HAP-1 (cell line): ENCODE measurements at regions not wholly inside any gene's neighbourhood (a gene's known extent, or its start where the extent isn't known, plus 50 kb on each side); places are given as distances from the start of the nearest gene placed in this dataset.

ENCODE experiments used
- DNase-seq, 2 experiments: peaks; one replicate each; pipeline ENCODE4 v3.0.0-alpha.2; 2016 to 2020; ENCODE audit warnings: low spot score in 2 of 2
- H3K27me3 ChIP-seq: fragments of 250-450 bp; sonication (Bioruptor Pico); 2 replicates; pipeline ENCODE4 v1.5.1; 2020; ENCODE audit warnings: low read depth, mild to moderate bottlenecking, moderate library complexity
- H3K36me3 ChIP-seq: fragments of 250-450 bp; sonication (Bioruptor Pico); replicated peaks from 2 replicates; pipeline ENCODE4 v1.5.1; 2020; ENCODE audit warnings: mild to moderate bottlenecking
- H3K4me1 ChIP-seq: fragments of 250-450 bp; sonication (Bioruptor Pico); 2 replicates; pipeline ENCODE4 v1.5.1; 2020; ENCODE audit warnings: mild to moderate bottlenecking
- H3K4me3 ChIP-seq: fragments of 250-450 bp; sonication (Bioruptor Pico); 2 replicates; pipeline ENCODE4 v1.5.1; 2020; ENCODE audit warnings: mild to moderate bottlenecking, moderate library complexity
- H3K9me3 ChIP-seq: fragments of 250-450 bp; sonication (Bioruptor Pico); 2 replicates; pipeline ENCODE4 v1.5.1; 2020; ENCODE audit warnings: mild to moderate bottlenecking, moderate library complexity
- in situ Hi-C: fragments of 300-500 bp; cut with MboI; formaldehyde crosslinking; loops from 3 replicates; pipeline ENCODE4 v1.14.3; 2020; ENCODE audit warnings: low sequenced_read_pairs, inconsistent platforms, mixed read lengths

GRCh38 chr20:11395581-11395980 is 522.1 kb upstream of the BTBD3 start:
- H3K9me3 ChIP-seq, result no peaks in the 10 kb centered on the region
- no peaks in the 10 kb centered on the region for H3K36me3 ChIP-seq
- no peak overlapping the region for H3K4me3 ChIP-seq
- no peaks in the 10 kb centered on the region for H3K4me1 ChIP-seq
- no peaks in the 10 kb centered on the region for H3K27me3 ChIP-seq
- no peak for DNase-seq
- in situ Hi-C loops, result no loop called here

GRCh38 chr20:11401988-11402387 is 515.7 kb upstream of the BTBD3 start:
- Histone ChIP-seq H3K9me3 (no peaks in the 10 kb centered on the region), H3K4me1 (no peaks in the 10 kb centered on the region), H3K27me3 (no peaks in the 10 kb centered on the region), H3K4me3 (no peak overlapping the region), H3K36me3 (no peaks in the 10 kb centered on the region)
- in situ Hi-C loops, result no loop called here
- no peak for DNase-seq

GRCh38 chr20:11403711-11404110 is 514.0 kb upstream of the BTBD3 start:
- DNase-seq, result no peak
- no peak overlapping the region for H3K4me3 ChIP-seq
- H3K27me3 ChIP-seq, result no peaks in the 10 kb centered on the region
- no peaks in the 10 kb centered on the region for H3K36me3 ChIP-seq
- no peaks in the 10 kb centered on the region for H3K9me3 ChIP-seq
- H3K4me1 ChIP-seq, result no peaks in the 10 kb centered on the region
- in situ Hi-C loops, result no loop called here

GRCh38 chr20:11406877-11407276 is 510.8 kb upstream of the BTBD3 start:
- no peak overlapping the region for H3K4me3 ChIP-seq
- no peaks in the 10 kb centered on the region for H3K27me3 ChIP-seq
- DNase-seq, result no peak
- in situ Hi-C loops, result no loop called here
- H3K9me3 ChIP-seq, result no peaks in the 10 kb centered on the region
- H3K36me3 ChIP-seq, result no peaks in the 10 kb centered on the region
- peaks cover 8% of the 10 kb centered on the region for H3K4me1 ChIP-seq

- no peak for DNase-seq
- no peaks in the 10 kb centered on the region for H3K27me3 ChIP-seq
- in situ Hi-C loops, result no loop called here
Observed at GRCh38 chr20:11409561-11409960, 508.1 kb upstream of the BTBD3 start.

GRCh38 chr20:11411765-11412164 is 505.9 kb upstream of the BTBD3 start:
- in situ Hi-C loops, result no loop called here
- Histone ChIP-seq H3K4me3 (peak overlapping the region; percentile 4), H3K27me3 (no peaks in the 10 kb centered on the region), H3K9me3 (no peaks in the 10 kb centered on the region), H3K4me1 (peaks cover 15% of the 10 kb centered on the region), H3K36me3 (no peaks in the 10 kb centered on the region)
- DNase-seq, result peak; percentile 94 to 98

More at GRCh38 chr20:11409561-11409960, 508.1 kb upstream of the BTBD3 start:
- peaks cover 15% of the 10 kb centered on the region for H3K4me1 ChIP-seq
- no peaks in the 10 kb centered on the region for H3K9me3 ChIP-seq
- H3K36me3 ChIP-seq, result no peaks in the 10 kb centered on the region
- no peak overlapping the region for H3K4me3 ChIP-seq

- H3K9me3 ChIP-seq, result no peaks in the 10 kb centered on the region
- in situ Hi-C loops, result loop anchor here (25.0 kb wide), 1 partner anchor 90 kb away; no protein-coding TSS in a partner anchor
- H3K36me3 ChIP-seq, result no peaks in the 10 kb centered on the region
- H3K4me3 ChIP-seq, result no peak overlapping the region
- no peak for DNase-seq
- H3K27me3 ChIP-seq, result no peaks in the 10 kb centered on the region
- H3K4me1 ChIP-seq, result no peaks in the 10 kb centered on the region
Observed at GRCh38 chr20:11426948-11427347, 490.7 kb upstream of the BTBD3 start.

- no peak for DNase-seq
- no peaks in the 10 kb centered on the region for H3K27me3 ChIP-seq
- H3K36me3 ChIP-seq, result no peaks in the 10 kb centered on the region
- no peaks in the 10 kb centered on the region for H3K4me1 ChIP-seq
- H3K9me3 ChIP-seq, result no peaks in the 10 kb centered on the region
- H3K4me3 ChIP-seq, result no peak overlapping the region
- in situ Hi-C loops, result loop anchor here (25.0 kb wide), 1 partner anchor 92 kb away; no protein-coding TSS in a partner anchor
Observed at GRCh38 chr20:11429168-11429567, 488.5 kb upstream of the BTBD3 start.

- H3K27me3 ChIP-seq, result no peaks in the 10 kb centered on the region
- DNase-seq, result no peak
- in situ Hi-C loops, result loop anchor here (25.0 kb wide), 1 partner anchor 93 kb away; no protein-coding TSS in a partner anchor
- H3K4me3 ChIP-seq, result no peak overlapping the region
- no peaks in the 10 kb centered on the region for H3K36me3 ChIP-seq
- H3K9me3 ChIP-seq, result no peaks in the 10 kb centered on the region
- no peaks in the 10 kb centered on the region for H3K4me1 ChIP-seq
Observed at GRCh38 chr20:11429889-11430519, 487.7 kb upstream of the BTBD3 start.

- no peak for DNase-seq
Observed at GRCh38 chr20:11430652-11431051, 487.0 kb upstream of the BTBD3 start.

GRCh38 chr20:11431621-11432020 is 486.1 kb upstream of the BTBD3 start:
- in situ Hi-C loops, result loop anchor here (25.0 kb wide), 1 partner anchor 94 kb away; no protein-coding TSS in a partner anchor
- H3K36me3 ChIP-seq, result no peaks in the 10 kb centered on the region
- H3K27me3 ChIP-seq, result no peaks in the 10 kb centered on the region
- no peak overlapping the region for H3K4me3 ChIP-seq
- no peak for DNase-seq
- peaks cover 10% of the 10 kb centered on the region for H3K9me3 ChIP-seq
- no peaks in the 10 kb centered on the region for H3K4me1 ChIP-seq

More at GRCh38 chr20:11430652-11431051, 487.0 kb upstream of the BTBD3 start:
- H3K36me3 ChIP-seq, result no peaks in the 10 kb centered on the region
- no peaks in the 10 kb centered on the region for H3K27me3 ChIP-seq
- H3K9me3 ChIP-seq, result peaks cover under 1% of the 10 kb centered on the region; the same call in 1 of the 2 replicates
- H3K4me1 ChIP-seq, result no peaks in the 10 kb centered on the region
- H3K4me3 ChIP-seq, result no peak overlapping the region
- in situ Hi-C loops, result loop anchor here (25.0 kb wide), 1 partner anchor 93 kb away; no protein-coding TSS in a partner anchor

GRCh38 chr20:11432407-11432806 is 485.3 kb upstream of the BTBD3 start:
- Histone ChIP-seq H3K36me3 (no peaks in the 10 kb centered on the region), H3K4me1 (peaks cover 2% of the 10 kb centered on the region), H3K4me3 (no peak overlapping the region), H3K27me3 (no peaks in the 10 kb centered on the region), H3K9me3 (peaks cover 13% of the 10 kb centered on the region)
- in situ Hi-C loops, result loop anchor here (25.0 kb wide), 1 partner anchor 95 kb away; no protein-coding TSS in a partner anchor
- DNase-seq, result no peak

GRCh38 chr20:11436113-11436905 is 481.4 kb upstream of the BTBD3 start:
- H3K4me1 ChIP-seq, result peaks cover 18% of the 10 kb centered on the region

GRCh38 chr20:11437090-11437489 is 480.6 kb upstream of the BTBD3 start:
- no peaks in the 10 kb centered on the region for H3K36me3 ChIP-seq
- no peaks in the 10 kb centered on the region for H3K27me3 ChIP-seq
- DNase-seq, result no peak
- in situ Hi-C loops, result loop anchor here (25.0 kb wide), 1 partner anchor 100 kb away; no protein-coding TSS in a partner anchor
- H3K9me3 ChIP-seq, result peaks cover 13% of the 10 kb centered on the region
- H3K4me3 ChIP-seq, result no peak overlapping the region
- H3K4me1 ChIP-seq, result peaks cover 18% of the 10 kb centered on the region

More at GRCh38 chr20:11436113-11436905, 481.4 kb upstream of the BTBD3 start:
- no peak for DNase-seq
- Histone ChIP-seq H3K27me3 (no peaks in the 10 kb centered on the region), H3K9me3 (peaks cover 13% of the 10 kb centered on the region), H3K36me3 (no peaks in the 10 kb centered on the region), H3K4me3 (no peak overlapping the region)
- in situ Hi-C loops, result loop anchor here (25.0 kb wide), 1 partner anchor 99 kb away; no protein-coding TSS in a partner anchor
